ENCODE measurements at regions not wholly inside any gene's neighbourhood (a gene's known extent, or its start where the extent isn't known, plus 50 kb on each side); places are given as distances from the start of the nearest gene placed in this dataset.

GRCh38 chr9:14369011-14369410 lies 55.1 kb upstream of the NFIB start:
- CTCF ChIA-PET (ENCODE audit: low intra/inter-chr PET ratio), result no interaction called here
- FAIRE-seq, result no peak

More at GRCh38 chr9:14369011-14369410, 55.1 kb upstream of the NFIB start:
- H3K4me1 ChIP-seq (replicated peaks in 1 of 2; ENCODE audit: control insufficient read depth in 2 of 2, insufficient read depth in 2 of 2, low read length in 2 of 2), result peaks cover 0 to 7% of the 10 kb centered on the region in 2 experiments; a peak in 2 of 5 replicates
- no peaks in the 10 kb centered on the region for H4K20me1 ChIP-seq (replicated peaks; ENCODE audit: control insufficient read depth, insufficient read depth, low read length)
- H3K9me3 ChIP-seq (replicated peaks; ENCODE audit: control insufficient read depth, insufficient read depth, low read depth, low read length), result no peaks in the 10 kb centered on the region
- no peaks in the 10 kb centered on the region for H3K36me3 ChIP-seq (ENCODE audit: control insufficient read depth, insufficient read depth, low read length)
- H3K27me3 ChIP-seq (ENCODE audit: control insufficient read depth in 2 of 2, insufficient read depth in 2 of 2, low read length in 2 of 2), result no peaks in the 10 kb centered on the region
- H3K4me2 ChIP-seq (ENCODE audit: insufficient read depth, low read length), result no peak overlapping the region
- no peak overlapping the region for H3K27ac ChIP-seq (ENCODE audit: extremely low read depth, low read depth, low read length)
- intact Hi-C loops (cut with micrococcal nuclease) (no loop called here), in situ Hi-C loops (cut with MboI) (no loop called here)
- WGBS (ENCODE audit: insufficient coverage, low coverage, missing lambda C conversion rate), result 40% methylated on average over 6 of the region's 6 CpGs
- POLR2A ChIA-PET, result no interaction called here
- H3K9ac ChIP-seq (ENCODE audit: insufficient read depth in 1 of 2, low read depth in 2 of 2, low read length in 2 of 2), result no peak overlapping the region
- DNase-seq (ENCODE audit: extremely low read depth in 1 of 4, low spot score in 3 of 4) (no peak), ATAC-seq (no peak)
- no peak for TF ChIP-seq E2F8 (IDR thresholded peaks at IDR 0.05; ENCODE audit: low read depth, partially characterized antibody)
- no peak for TF ChIP-seq ZNF696 (CRISPR knock-in tag; conservative IDR thresholded peaks at IDR 0.05)
- TF ChIP-seq C11orf30 (IDR thresholded peaks at IDR 0.05; ENCODE audit: low read depth), result no peak
- BruUV-seq (replicated peaks), result no TSS peak
- no peak overlapping the region for H3K4me3 ChIP-seq
- H3K9me1 ChIP-seq (ENCODE audit: control insufficient read depth, insufficient read depth, low read length), result no peaks in the 10 kb centered on the region
- no peaks in the 10 kb centered on the region for H3K79me2 ChIP-seq (ENCODE audit: control insufficient read depth, insufficient read depth, low read length)
- no peak overlapping the region for H2AFZ ChIP-seq (ENCODE audit: low read depth, low read length)

Measured in K562 (cell line).